GM19043 (cell line): ENCODE measurements at regions not wholly inside any gene's neighbourhood (a gene's known extent, or its start where the extent isn't known, plus 50 kb on each side); places are given as distances from the start of the nearest gene placed in this dataset.

Experiments
- ATAC-seq: cut with Tn5 transposase; IDR thresholded peaks from one replicate; pipeline ENCODE4 v1.9.1; 2021; ENCODE audit warnings: low read depth; ENCODE audit not compliant: unreplicated experiment

DNA sequence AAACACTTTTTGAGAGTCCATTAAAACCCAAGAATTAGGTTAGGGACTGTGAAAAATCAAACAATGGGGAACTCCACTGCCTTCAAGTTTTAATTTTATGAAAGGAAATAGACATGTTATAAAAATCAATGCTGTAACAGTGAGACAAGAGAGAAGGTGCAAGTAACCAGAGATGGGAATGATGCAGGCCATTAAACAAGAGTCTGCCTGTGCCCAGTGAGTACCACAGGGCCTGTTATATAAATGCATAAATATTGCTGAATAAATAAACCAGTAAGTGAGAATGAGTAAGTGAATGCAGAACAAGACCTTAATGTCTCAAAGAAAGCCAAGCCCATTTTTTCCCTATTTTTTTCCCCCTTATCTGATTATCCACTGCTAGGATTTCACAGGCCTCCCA lies 53.3 kb upstream of the BMP2K start:
- no peak for ATAC-seq
